Limb (tissue), 2 donors: ENCODE measurements at regions not wholly inside any gene's neighbourhood (a gene's known extent, or its start where the extent isn't known, plus 50 kb on each side); places are given as distances from the start of the nearest gene placed in this dataset.
"Not testable (repeated sequence)": the region's sequence is repeated elsewhere in the genome, so short reads cannot be mapped to it uniquely, and the experiment has no call there.

ENCODE experiments used
- DNase-seq, 2 donors: peaks; one replicate each; pipeline ENCODE4 v3.0.0-alpha.2; 2016; ENCODE audit errors: extremely low spot score in 2 of 2

DNA sequence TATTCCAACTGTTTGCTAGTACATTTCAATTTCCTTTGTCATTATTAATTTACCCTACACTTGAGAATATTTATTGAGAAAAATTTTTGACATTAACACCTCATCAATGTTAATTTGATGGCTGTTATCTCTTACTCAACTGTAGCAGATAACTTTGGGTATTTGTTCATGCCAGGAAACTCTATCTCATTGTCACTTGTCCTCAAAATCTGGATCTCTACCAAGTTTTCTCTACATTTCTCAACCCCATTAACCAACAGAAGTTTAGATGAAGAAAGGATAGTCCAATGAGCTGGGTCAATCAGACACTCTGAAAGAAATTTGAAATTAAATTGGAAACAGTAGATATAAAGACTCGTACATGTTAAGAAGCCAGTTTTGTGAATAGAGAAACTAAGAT is 395.3 kb downstream of the TUSC1 start:
- DNase-seq: no peak

- DNase-seq: no peak
These were observed 416.8 kb downstream of the TUSC1 start for GRCh38 chr9:25261445-25261844.

DNA sequence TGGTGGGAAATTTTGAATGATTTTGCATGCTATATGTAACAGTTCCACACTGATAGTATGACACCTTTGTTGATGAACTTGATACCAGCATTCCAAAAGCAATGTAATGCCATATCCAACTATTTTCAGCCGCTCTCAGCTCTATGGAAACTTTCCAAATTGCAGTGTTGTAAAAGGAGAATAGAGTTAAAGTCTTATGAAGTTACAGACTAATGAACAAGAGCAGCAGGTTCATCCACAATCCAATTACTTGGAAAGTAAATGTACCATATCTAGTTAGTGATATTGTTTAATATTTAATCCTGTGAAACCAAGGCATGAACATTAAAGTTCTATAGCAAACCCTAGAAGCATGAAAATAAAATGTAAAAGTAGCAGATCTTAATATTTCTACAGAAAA is 418.2 kb downstream of the TUSC1 start:
- no peak for DNase-seq

DNA sequence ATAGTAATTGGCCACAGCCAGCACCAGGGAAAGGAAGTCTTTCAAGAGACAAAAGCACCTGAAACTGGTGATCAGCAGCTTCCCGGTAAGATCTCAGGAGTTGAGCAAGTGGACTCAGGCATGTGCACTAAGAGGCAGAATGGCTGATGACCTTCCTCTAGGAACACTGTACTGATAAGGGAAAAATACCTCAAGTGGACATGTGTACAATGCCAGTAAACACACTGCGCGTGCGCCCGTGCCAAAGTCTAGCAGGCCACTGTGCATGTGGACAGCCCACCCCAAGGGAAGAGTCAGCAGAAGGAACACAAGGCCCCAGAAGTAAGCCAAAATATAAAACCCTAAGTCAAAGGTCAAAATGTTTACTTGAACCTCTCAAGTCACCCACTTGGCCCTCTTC is 423.0 kb downstream of the TUSC1 start:
- no peak for DNase-seq

GRCh38 chr9:25254051-25254450 is 424.2 kb downstream of the TUSC1 start:
- no peak for DNase-seq

- no peak for DNase-seq
These were observed 436.8 kb downstream of the TUSC1 start for GRCh38 chr9:25241421-25241820.

DNA sequence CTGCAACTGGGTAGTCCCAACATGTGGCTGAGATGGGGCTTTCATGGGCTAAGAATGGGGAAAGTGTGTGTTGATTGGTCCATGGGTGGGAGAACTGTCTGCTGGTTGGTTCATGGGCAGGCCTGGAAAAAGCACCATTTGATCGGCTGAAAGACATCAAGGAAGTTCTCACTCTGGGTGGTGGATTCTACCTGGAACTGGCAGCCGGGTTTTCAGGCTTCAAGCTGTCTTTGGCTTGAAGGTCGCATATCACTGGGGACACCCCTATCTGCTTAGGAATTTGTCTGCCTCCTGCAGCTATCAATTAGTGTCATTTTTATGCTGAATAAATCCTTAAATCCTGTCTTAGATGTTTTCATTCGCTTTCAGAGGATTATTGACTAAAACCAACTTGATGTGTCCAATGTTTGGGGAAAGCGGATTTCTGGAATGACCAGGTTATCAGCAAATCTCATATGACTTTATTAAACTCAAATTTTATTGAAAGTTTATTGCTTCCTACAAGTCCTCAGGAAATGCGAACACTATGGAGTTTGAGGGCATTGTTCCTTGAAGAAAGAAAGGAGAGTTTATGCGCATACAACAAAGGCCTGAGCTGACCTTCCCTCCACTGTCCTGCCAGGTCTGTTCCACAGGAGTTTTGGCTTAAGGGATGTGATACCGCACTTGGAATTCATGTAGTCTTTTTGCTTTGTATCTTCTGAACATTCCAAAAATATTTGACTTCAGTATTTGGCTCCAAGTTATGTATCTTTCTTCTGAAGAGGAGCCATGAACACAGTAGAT is 451.1 kb downstream of the TUSC1 start:
- DNase-seq: no peak

GRCh38 chr9:25225938-25226760 is 452.1 kb downstream of the TUSC1 start:
- no peak for DNase-seq

DNA sequence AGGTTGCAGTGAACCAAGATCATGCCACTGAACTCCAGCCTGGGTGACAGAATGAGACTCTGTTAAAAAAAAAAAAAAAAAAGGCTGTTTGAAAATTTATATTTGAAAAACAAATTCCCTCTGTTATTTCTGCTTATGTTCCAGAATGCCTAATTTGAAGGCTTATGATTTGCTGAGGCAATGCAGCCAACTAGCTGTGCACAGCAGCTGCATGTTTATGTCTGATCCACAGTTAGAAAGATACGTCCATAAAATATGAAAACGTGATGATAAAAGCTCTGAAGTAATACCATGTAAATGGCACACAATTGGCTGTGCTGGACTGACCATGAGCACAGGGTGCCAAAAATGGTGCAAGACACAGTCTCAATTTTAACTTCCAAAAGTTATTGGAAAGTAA is 453.2 kb downstream of the TUSC1 start:
- no peak for DNase-seq

DNA sequence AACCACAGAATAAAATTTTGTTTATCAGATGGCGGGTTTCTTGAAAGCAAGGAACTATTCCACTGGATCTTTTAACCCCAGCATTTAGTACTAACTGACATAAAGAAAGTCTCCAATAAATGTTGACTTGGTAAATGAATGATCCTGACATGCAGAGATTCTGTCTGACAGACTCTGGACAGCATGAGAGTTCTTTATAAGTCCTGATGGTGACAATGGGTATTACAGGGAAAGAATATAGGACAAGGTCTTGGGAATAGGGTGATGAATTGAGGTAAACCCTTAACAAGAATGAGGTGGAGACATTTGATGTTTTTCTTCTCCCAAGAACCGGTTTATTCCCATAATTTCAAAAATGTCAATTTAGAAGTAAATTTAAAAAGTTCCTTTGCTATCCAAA is 453.9 kb downstream of the TUSC1 start:
- DNase-seq: no peak

DNA sequence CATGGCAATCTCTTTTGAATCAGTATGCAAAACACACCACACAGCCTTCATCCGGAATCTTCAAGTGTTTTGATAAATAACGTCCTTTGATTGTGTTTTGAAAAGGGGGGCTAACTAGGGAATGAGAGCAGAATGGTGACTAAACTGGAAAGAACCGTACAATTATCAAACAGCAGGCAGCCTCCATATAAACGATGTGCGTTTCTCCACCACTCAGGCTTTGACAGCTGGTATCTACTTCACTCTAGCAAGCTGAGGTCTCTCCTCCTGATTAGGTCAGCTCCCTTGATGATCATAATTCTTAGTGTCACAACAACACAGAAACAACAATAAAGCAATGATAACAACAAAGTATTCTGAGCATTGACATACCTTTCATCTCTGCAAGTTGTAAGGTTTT is 465.9 kb downstream of the TUSC1 start:
- no peak for DNase-seq

DNA sequence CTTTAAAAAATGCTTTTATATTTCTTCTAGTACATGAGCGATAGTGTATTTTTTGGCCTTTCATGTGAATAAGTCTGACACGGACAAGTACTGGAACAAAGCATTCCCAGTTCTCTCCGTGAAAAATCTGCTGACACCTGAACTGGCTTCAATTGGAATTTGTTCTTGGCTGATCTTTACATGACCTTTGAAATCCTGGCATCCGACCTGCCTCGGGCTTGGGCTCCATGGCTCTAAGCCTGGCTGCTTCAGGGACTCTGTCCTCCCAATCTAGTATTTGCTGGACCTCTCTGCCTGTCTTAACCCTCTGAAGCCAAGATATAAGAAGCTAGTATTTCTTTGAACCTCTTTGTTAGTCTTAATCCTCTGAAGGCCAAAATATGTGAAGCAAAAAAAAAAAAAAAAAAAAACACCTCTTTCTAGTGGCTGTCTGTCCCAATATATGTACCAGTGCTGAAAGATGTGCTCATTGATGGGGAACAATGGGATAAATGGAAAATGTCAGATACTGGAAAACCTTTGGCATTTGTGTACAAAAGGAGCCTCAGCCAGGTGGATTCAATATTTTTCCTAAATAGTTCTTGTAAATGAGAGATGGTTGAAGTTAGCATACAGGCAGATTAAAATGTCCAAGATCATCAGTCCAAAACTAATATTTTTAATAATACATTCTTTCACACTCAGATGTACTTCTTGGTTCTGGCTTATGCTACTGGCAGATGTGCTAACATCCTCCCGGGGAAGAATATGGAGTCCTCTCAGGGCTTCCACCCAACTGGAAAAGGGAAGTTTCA is 470.6 kb downstream of the TUSC1 start:
- peak in 1 of 2 donors; percentile 17 for DNase-seq

DNA sequence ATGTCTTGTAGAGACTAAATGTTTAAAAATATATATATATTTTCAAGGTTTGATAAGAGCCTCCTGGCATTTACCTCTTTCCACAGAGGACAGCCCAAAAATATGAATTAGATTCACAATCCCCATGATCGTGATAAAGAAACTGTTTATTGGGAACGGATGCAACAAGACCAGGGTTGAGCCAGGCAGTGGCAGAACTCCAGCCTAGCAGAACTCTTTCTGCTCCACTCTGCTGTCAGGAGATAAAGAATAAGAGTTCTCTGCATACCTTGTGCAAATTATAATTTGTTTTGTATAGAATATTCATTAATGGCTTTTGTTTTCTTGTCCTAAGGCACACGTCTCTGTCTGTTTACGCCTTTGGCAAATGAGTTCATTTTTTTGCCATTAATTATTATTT is 472.2 kb downstream of the TUSC1 start:
- DNase-seq: no peak

DNA sequence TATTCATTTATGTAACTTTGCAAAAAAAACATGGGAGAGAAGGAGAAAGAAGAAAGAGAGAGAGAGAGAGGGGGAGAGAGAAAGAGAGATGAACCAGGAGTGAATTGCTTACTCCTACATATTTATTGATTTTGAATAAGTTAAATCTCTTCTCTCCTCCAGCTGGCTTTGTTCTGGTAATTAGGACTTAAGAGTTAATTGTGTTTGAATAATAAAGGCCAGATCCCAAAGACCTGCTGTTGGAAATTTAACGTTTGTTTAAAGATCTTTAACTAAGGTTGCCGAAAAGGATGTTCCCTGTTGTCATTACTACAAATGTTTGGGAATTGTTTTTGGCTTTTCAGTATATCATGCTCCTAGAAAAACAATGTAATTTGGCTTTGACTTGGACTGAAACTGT is 473.0 kb downstream of the TUSC1 start:
- no peak for DNase-seq

DNA sequence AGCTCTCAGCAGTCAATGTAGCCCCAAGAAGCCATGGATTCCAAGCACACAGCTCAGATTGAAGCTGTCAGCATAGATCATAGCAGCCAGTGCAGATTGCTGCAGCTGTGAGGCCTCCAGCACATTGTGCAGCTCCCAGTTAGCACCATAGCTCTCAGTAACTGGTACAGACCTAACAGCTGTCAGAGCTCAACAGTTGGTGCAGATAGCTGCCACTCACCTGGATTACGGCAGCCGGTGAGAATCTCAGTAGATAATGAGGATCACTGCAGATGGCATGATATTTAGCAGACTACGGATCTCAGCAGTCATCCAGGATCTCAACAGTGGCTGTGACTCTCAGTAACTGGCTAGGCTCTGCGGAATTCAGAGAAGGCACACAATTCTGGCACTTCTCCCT is 500.4 kb downstream of the TUSC1 start:
- no peak for DNase-seq

GRCh38 chr9:25129537-25129936 is 548.7 kb downstream of the TUSC1 start:
- no peak for DNase-seq

DNA sequence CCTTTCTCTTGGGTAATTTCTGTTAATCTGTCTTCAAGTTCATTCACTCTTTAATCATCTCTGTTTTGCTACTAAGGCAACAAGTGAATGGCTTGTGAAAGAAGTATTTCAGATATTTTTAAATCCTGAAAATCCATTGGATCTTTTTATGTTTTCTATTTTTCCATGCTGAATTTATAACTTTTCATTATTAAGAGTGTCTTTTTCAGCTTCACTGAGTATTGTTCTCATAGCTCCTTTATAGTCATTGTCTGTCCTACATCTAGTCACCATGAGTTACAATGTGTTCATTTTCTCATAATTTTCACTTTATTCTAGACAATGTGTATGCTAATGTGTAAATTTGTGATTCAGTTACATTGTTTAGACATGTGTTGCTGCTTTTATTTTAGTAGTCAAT is 556.4 kb downstream of the TUSC1 start:
- DNase-seq: no peak

- no peak for DNase-seq
These were observed 559.2 kb downstream of the TUSC1 start for GRCh38 chr9:25119041-25119440.

- DNase-seq: no peak
These were observed 560.5 kb downstream of the TUSC1 start for GRCh38 chr9:25117791-25118190.

GRCh38 chr9:25102204-25102603 is 556.5 kb upstream of the IZUMO3 start:
- DNase-seq: not testable (repeated sequence)

GRCh38 chr9:25094518-25094917 is 548.8 kb upstream of the IZUMO3 start:
- no peak for DNase-seq

DNA sequence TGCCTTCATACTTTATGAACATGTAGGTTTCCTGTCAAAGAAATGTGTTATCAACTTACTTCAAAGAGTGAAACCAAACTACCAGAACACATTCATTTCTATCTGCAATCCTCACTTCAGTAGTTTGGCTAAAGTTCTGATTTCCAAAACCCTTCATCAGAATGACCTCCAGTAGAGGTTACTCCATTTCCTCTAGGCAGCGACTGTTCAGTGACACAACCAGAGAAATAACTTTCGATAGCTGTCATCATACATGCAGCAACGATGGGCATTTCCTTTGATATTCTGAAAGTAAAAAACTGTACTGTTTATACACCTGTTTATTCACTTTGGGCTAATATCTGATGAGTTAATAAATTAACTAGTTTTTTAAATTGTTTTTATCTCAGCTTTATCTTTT is 532.5 kb upstream of the IZUMO3 start:
- DNase-seq: no peak
